CD8-positive, alpha-beta memory T cell (primary cell): ENCODE measurements at regions not wholly inside any gene's neighbourhood (a gene's known extent, or its start where the extent isn't known, plus 50 kb on each side); places are given as distances from the start of the nearest gene placed in this dataset.
A peak's percentile ranks its signal among the peaks of the same experiment; 100 is the strongest.

ENCODE experiments used
- CTCF ChIA-PET: fragments of 350-600 bp; sonication (Branson Sonifier 250); formaldehyde crosslinking; loops from one replicate; lab custom pipeline; 2021; ENCODE audit warnings: antibody characterized with exemption; lab: Charles Lee
- POLR2A ChIA-PET: fragments of 350-600 bp; sonication (Branson Sonifier 250); formaldehyde crosslinking; loops from one replicate; lab custom pipeline; 2021; ENCODE audit warnings: antibody characterized with exemption; lab: Charles Lee
- DNase-seq, 5 donors: peaks; one replicate each; pipeline versions ENCODE4 v3.0.0 to v3.0.0-alpha.2; 2020 to 2022; ENCODE audit warnings: mixed read lengths in 1 of 5
- H3K27ac ChIP-seq: one replicate; pipeline ENCODE4 v1.7.0; 2013; ENCODE audit warnings: low read depth, mild to moderate bottlenecking, low read length, moderate library complexity
- H3K27me3 ChIP-seq: 2 replicates; pipeline ENCODE4 v1.7.0; 2013; ENCODE audit warnings: low read length, mild to moderate bottlenecking; ENCODE audit not compliant: insufficient read depth, poor library complexity, severe bottlenecking
- H3K36me3 ChIP-seq: 2 replicates; pipeline ENCODE4 v1.7.0; 2013; ENCODE audit warnings: mild to moderate bottlenecking, low read length, moderate library complexity; ENCODE audit not compliant: insufficient read depth
- H3K4me1 ChIP-seq: 2 replicates; pipeline ENCODE4 v1.7.0; 2013; ENCODE audit warnings: mild to moderate bottlenecking, low read length, moderate library complexity; ENCODE audit not compliant: insufficient read depth
- H3K4me3 ChIP-seq: 2 replicates; pipeline ENCODE4 v1.7.0; 2013; ENCODE audit warnings: mild to moderate bottlenecking, low read length
- H3K9me3 ChIP-seq: 2 replicates; pipeline ENCODE4 v1.7.0; 2013; ENCODE audit warnings: mild to moderate bottlenecking, low read length
- H3K27ac Mint-ChIP-seq, 8 donors: one replicate each; pipeline ENCODE4 v1.8.0; 2020 to 2021; ENCODE audit warnings: mixed read lengths in 8 of 8, mild to moderate bottlenecking in 6 of 8, inconsistent platforms in 3 of 8, moderate library complexity in 3 of 8
- H3K27me3 Mint-ChIP-seq, 2 donors: one replicate each; pipeline ENCODE4 v1.8.0; 2020 to 2021; ENCODE audit warnings: mixed read lengths in 2 of 2, mild to moderate bottlenecking in 1 of 2, moderate library complexity in 1 of 2
- H3K36me3 Mint-ChIP-seq, 3 donors: one replicate each; pipeline ENCODE4 v1.8.0; 2020 to 2021; ENCODE audit warnings: mixed read lengths in 3 of 3, inconsistent platforms in 1 of 3, mild to moderate bottlenecking in 1 of 3
- H3K4me1 Mint-ChIP-seq, 3 donors: one replicate each; pipeline ENCODE4 v1.8.0; 2020 to 2021; ENCODE audit warnings: mixed read lengths in 3 of 3, inconsistent platforms in 1 of 3, mild to moderate bottlenecking in 1 of 3
- H3K4me3 Mint-ChIP-seq, 7 donors: one replicate each; pipeline ENCODE4 v1.8.0; 2020 to 2021; ENCODE audit warnings: mixed read lengths in 7 of 7, mild to moderate bottlenecking in 6 of 7, moderate library complexity in 4 of 7, inconsistent platforms in 2 of 7
- H3K9me3 Mint-ChIP-seq, 5 donors: one replicate each; pipeline ENCODE4 v1.8.0; 2020 to 2022; ENCODE audit warnings: mixed read lengths in 5 of 5, mild to moderate bottlenecking in 3 of 5, moderate library complexity in 2 of 5, inconsistent platforms in 1 of 5

GRCh38 chr1:101363891-101364318 lies 127.1 kb downstream of the S1PR1 start:
- Histone ChIP-seq H3K9me3 (no peaks in the 10 kb centered on the region), H3K27ac (no peak overlapping the region), H3K36me3 (no peaks in the 10 kb centered on the region), H3K4me3 (no peak overlapping the region), H3K27me3 (no peaks in the 10 kb centered on the region), H3K4me1 (no peaks in the 10 kb centered on the region)
- H3K9me3 Mint-ChIP-seq = no peaks in the 10 kb centered on the region
- DNase-seq = no peak
- H3K27ac Mint-ChIP-seq = no peak overlapping the region
- ChIA-PET POLR2A (no interaction called here), CTCF (interaction anchor here (1.0 to 3.0 kb wide), 2 partner anchors 8 to 55 kb away, joined by 3 to 13 read pairs; no protein-coding TSS in a partner anchor)
- H3K27me3 Mint-ChIP-seq = peaks cover 0 to 1% of the 10 kb centered on the region in 2 donors
- no peaks in the 10 kb centered on the region for H3K4me1 Mint-ChIP-seq
- H3K4me3 Mint-ChIP-seq = no peak overlapping the region
- no peaks in the 10 kb centered on the region for H3K36me3 Mint-ChIP-seq

GRCh38 chr1:101364370-101365120 lies 127.7 kb downstream of the S1PR1 start:
- Mint-ChIP-seq H3K4me1 (no peaks in the 10 kb centered on the region), H3K4me3 (no peak overlapping the region), H3K27ac (peak overlapping the region in 2 of 8 donors; percentile 17 to 69), H3K36me3 (no peaks in the 10 kb centered on the region), H3K9me3 (no peaks in the 10 kb centered on the region), H3K27me3 (peaks cover 0 to 1% of the 10 kb centered on the region in 2 donors)
- H3K27ac ChIP-seq = no peak overlapping the region
- ChIA-PET CTCF (interaction anchor here (1.0 to 3.0 kb wide), 2 partner anchors 9 to 55 kb away, joined by 3 to 13 read pairs; no protein-coding TSS in a partner anchor), POLR2A (no interaction called here)
- H3K27me3 ChIP-seq = no peaks in the 10 kb centered on the region
- DNase-seq = no peak
- H3K36me3 ChIP-seq = no peaks in the 10 kb centered on the region
- no peaks in the 10 kb centered on the region for H3K4me1 ChIP-seq
- no peak overlapping the region for H3K4me3 ChIP-seq
- H3K9me3 ChIP-seq = no peaks in the 10 kb centered on the region

GRCh38 chr1:101365186-101365585 lies 128.4 kb downstream of the S1PR1 start:
- POLR2A ChIA-PET = no interaction called here
- H3K9me3 ChIP-seq = no peaks in the 10 kb centered on the region
- H3K27me3 Mint-ChIP-seq = peaks cover 0 to 1% of the 10 kb centered on the region in 2 donors

GRCh38 chr1:101365878-101366277 lies 129.1 kb downstream of the S1PR1 start:
- CTCF ChIA-PET = interaction anchor here (4.2 kb wide), 1 partner anchor 8 kb away, joined by 17 read pairs; no protein-coding TSS in a partner anchor
- H3K27ac ChIP-seq = no peak overlapping the region

More at GRCh38 chr1:101365186-101365585, 128.4 kb downstream of the S1PR1 start:
- Histone ChIP-seq H3K4me1 (no peaks in the 10 kb centered on the region), H3K4me3 (no peak overlapping the region), H3K36me3 (no peaks in the 10 kb centered on the region), H3K27me3 (no peaks in the 10 kb centered on the region), H3K27ac (no peak overlapping the region)
- DNase-seq = no peak
- peak overlapping the region in 2 of 8 donors; percentile 17 to 69 for H3K27ac Mint-ChIP-seq
- H3K4me3 Mint-ChIP-seq = no peak overlapping the region
- CTCF ChIA-PET = interaction anchor here (3.0 kb wide), 1 partner anchor 56 kb away, joined by 13 read pairs; no protein-coding TSS in a partner anchor
- no peaks in the 10 kb centered on the region for H3K36me3 Mint-ChIP-seq
- no peaks in the 10 kb centered on the region for H3K4me1 Mint-ChIP-seq
- H3K9me3 Mint-ChIP-seq = no peaks in the 10 kb centered on the region

GRCh38 chr1:101366513-101367215 lies 129.8 kb downstream of the S1PR1 start:
- Histone ChIP-seq H3K27me3 (no peaks in the 10 kb centered on the region), H3K4me1 (peaks cover 5% of the 10 kb centered on the region), H3K4me3 (no peak overlapping the region), H3K36me3 (no peaks in the 10 kb centered on the region), H3K9me3 (no peaks in the 10 kb centered on the region), H3K27ac (no peak overlapping the region)
- Mint-ChIP-seq H3K27ac (peak overlapping the region in 1 of 8 donors; percentile 21), H3K4me3 (no peak overlapping the region), H3K27me3 (peaks cover 0 to 1% of the 10 kb centered on the region in 2 donors), H3K4me1 (peaks cover 0 to 13% (median 9%) of the 10 kb centered on the region in 3 donors), H3K9me3 (no peaks in the 10 kb centered on the region), H3K36me3 (no peaks in the 10 kb centered on the region)
- DNase-seq = no peak
- ChIA-PET CTCF (interaction anchor here (1.1 to 4.2 kb wide), 2 partner anchors 9 to 57 kb away, joined by 6 to 17 read pairs; no protein-coding TSS in a partner anchor), POLR2A (interaction anchor here (0.6 kb wide), 1 partner anchor 450 kb away, joined by 3 read pairs; no protein-coding TSS in a partner anchor)

More at GRCh38 chr1:101365878-101366277, 129.1 kb downstream of the S1PR1 start:
- Histone ChIP-seq H3K4me1 (no peaks in the 10 kb centered on the region), H3K4me3 (no peak overlapping the region), H3K36me3 (no peaks in the 10 kb centered on the region), H3K27me3 (no peaks in the 10 kb centered on the region), H3K9me3 (no peaks in the 10 kb centered on the region)
- Mint-ChIP-seq H3K4me1 (peaks cover 0 to 5% (median 2%) of the 10 kb centered on the region in 3 donors), H3K27ac (no peak overlapping the region), H3K36me3 (no peaks in the 10 kb centered on the region), H3K27me3 (peaks cover 0 to 1% of the 10 kb centered on the region in 2 donors), H3K4me3 (no peak overlapping the region), H3K9me3 (no peaks in the 10 kb centered on the region)
- DNase-seq = no peak
- POLR2A ChIA-PET = interaction anchor here (0.6 kb wide), 1 partner anchor 449 kb away, joined by 3 read pairs; no protein-coding TSS in a partner anchor

- Mint-ChIP-seq H3K4me3 (no peak overlapping the region), H3K4me1 (peaks cover 0 to 14% (median 11%) of the 10 kb centered on the region in 3 donors), H3K36me3 (peaks cover 0 to under 1% (median 0%) of the 10 kb centered on the region in 3 donors), H3K9me3 (no peaks in the 10 kb centered on the region), H3K27me3 (peaks cover 0 to 1% of the 10 kb centered on the region in 2 donors), H3K27ac (no peak overlapping the region)
- no peaks in the 10 kb centered on the region for H3K9me3 ChIP-seq
- no peaks in the 10 kb centered on the region for H3K36me3 ChIP-seq
- H3K27ac ChIP-seq = no peak overlapping the region
- ChIA-PET CTCF (interaction anchor here (0.9 to 4.2 kb wide), 3 partner anchors 10 to 88 kb away, joined by 3 to 17 read pairs (median 6); no protein-coding TSS in a partner anchor), POLR2A (no interaction called here)
- H3K4me1 ChIP-seq = peaks cover 5% of the 10 kb centered on the region
- no peak overlapping the region for H3K4me3 ChIP-seq
- no peak for DNase-seq
- no peaks in the 10 kb centered on the region for H3K27me3 ChIP-seq
Measured at GRCh38 chr1:101367630-101368029, 130.8 kb downstream of the S1PR1 start.

GRCh38 chr1:101370488-101370887 lies 133.7 kb downstream of the S1PR1 start:
- no peaks in the 10 kb centered on the region for H3K9me3 ChIP-seq
- ChIA-PET POLR2A (no interaction called here), CTCF (no interaction called here)
- H3K4me3 ChIP-seq = no peak overlapping the region
- peaks cover 0 to 14% (median 11%) of the 10 kb centered on the region in 3 donors for H3K4me1 Mint-ChIP-seq
- peaks cover 0 to 7% (median 0%) of the 10 kb centered on the region in 3 donors for H3K36me3 Mint-ChIP-seq
- H3K27me3 ChIP-seq = no peaks in the 10 kb centered on the region
- H3K27me3 Mint-ChIP-seq = peaks cover 0 to 1% of the 10 kb centered on the region in 2 donors
- H3K27ac ChIP-seq = no peak overlapping the region
- no peaks in the 10 kb centered on the region for H3K36me3 ChIP-seq
- H3K9me3 Mint-ChIP-seq = peaks cover 0 to 5% (median 0%) of the 10 kb centered on the region in 5 donors
- no peak overlapping the region for H3K27ac Mint-ChIP-seq
- no peak overlapping the region for H3K4me3 Mint-ChIP-seq
- peaks cover 5% of the 10 kb centered on the region for H3K4me1 ChIP-seq
- no peak for DNase-seq
